AG10803 (cell line): ENCODE measurements at regions not wholly inside any gene's neighbourhood (a gene's known extent, or its start where the extent isn't known, plus 50 kb on each side); places are given as distances from the start of the nearest gene placed in this dataset.

Experiments
- DNase-seq: peaks from one replicate; pipeline ENCODE4 v3.0.0; 2010; ENCODE audit warnings: low read depth
- H3K4me3 ChIP-seq: 2 replicates; pipeline ENCODE4 v1.5.1; 2011; ENCODE audit warnings: mild to moderate bottlenecking, low read length, control low read depth
- TF ChIP-seq, protein P1 (sequence below): conservative IDR thresholded peaks from 2 replicates; pipeline ENCODE4 v1.5.1; 2011; ENCODE audit warnings: mild to moderate bottlenecking, low read length, control low read depth, inconsistent platforms

DNA sequence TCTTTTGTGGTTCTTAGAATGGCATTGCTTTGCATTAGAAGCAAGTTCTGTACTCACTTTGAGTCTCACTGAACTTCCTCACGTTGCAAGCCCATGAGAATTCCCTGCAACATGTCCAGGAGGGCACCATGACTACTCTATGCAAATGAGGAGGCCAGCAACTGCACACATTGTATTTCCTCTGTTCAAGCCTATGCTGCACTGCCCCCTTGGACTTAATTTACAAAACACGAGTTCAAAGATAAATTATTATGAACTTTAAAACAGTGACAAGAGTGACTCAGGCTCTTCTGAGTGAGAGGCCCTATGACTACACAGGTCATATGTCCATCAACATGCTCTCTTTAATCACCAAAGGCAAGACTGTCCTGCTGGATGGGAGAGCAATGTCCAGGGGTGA lies 484.2 kb upstream of the ATP11B start:
- no peak overlapping the region for H3K4me3 ChIP-seq
- TF ChIP-seq, protein P1, sequence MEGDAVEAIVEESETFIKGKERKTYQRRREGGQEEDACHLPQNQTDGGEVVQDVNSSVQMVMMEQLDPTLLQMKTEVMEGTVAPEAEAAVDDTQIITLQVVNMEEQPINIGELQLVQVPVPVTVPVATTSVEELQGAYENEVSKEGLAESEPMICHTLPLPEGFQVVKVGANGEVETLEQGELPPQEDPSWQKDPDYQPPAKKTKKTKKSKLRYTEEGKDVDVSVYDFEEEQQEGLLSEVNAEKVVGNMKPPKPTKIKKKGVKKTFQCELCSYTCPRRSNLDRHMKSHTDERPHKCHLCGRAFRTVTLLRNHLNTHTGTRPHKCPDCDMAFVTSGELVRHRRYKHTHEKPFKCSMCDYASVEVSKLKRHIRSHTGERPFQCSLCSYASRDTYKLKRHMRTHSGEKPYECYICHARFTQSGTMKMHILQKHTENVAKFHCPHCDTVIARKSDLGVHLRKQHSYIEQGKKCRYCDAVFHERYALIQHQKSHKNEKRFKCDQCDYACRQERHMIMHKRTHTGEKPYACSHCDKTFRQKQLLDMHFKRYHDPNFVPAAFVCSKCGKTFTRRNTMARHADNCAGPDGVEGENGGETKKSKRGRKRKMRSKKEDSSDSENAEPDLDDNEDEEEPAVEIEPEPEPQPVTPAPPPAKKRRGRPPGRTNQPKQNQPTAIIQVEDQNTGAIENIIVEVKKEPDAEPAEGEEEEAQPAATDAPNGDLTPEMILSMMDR = no peak
- DNase-seq = no peak

DNA sequence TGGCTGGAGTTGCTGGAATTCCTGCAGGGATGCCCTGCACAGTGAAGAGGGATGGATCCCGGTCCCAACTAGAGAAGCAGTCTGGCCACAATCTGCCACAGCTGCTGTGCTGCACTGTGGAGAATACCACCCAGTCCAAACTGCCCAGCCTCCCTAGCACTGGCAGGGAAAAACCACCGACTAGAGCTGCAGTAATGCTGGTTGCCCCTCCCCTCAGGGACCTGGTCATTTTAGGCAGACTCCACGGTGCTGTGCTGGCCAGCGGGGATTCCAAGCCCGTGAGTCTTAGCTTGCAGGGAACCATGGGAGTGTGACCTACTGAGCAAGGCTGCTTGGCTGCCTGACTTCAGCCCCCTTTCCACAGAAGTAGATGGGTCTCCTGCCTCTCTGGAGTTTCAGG lies 478.0 kb upstream of the ATP11B start:
- no peak overlapping the region for H3K4me3 ChIP-seq
- DNase-seq = no peak

DNA sequence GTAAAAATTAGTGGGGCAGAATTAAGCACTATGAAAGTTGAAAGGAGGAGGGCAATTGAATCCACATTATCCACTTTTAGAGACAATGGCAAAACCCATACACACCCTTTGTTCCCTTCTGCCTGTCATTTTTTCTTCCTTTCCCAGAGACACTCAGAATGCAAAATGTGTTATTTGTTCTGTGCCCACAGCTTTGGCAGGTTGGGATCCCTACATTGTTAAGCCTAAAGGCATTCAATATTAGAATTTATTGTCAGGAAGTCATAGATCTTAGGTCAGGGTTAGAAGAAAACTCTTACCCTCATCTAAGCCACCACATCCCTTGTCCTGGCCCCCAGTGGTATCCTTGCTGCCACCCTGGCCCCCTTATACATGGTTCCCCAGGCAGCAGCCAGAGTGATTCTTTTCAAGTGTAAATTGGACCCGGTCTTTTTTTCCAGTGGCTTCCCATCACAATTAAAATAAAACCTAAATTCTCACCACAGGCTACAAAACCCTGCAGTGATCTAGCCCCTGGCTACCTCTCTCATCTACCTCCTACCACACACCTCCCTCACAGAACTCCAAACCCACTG lies 470.1 kb upstream of the ATP11B start:
- DNase-seq = no peak
- TF ChIP-seq, protein P1 = no peak
- H3K4me3 ChIP-seq = no peak overlapping the region

More for the DNA sequence above, 478.0 kb upstream of the ATP11B start:
- TF ChIP-seq, protein P1 = no peak

DNA sequence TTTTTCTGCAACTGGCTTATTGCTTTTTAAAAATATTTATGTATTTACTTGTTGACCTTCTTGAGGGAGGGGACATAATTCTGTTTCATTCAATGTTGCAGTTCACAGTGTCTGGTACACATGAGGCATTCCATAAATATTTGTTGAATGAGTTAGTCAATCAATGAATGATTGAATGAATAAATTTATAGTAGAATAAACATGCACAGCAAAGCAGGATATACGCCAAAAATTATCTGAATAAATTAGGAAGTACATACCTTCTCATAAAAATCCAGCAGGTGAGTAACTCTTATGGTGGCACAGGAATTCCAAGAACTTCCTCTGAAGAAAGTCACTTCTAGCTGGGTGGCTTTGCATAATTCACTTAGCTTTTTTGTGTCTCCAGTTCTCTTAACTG lies 469.4 kb upstream of the ATP11B start:
- DNase-seq = no peak
- TF ChIP-seq, protein P1 = no peak
- H3K4me3 ChIP-seq = no peak overlapping the region

DNA sequence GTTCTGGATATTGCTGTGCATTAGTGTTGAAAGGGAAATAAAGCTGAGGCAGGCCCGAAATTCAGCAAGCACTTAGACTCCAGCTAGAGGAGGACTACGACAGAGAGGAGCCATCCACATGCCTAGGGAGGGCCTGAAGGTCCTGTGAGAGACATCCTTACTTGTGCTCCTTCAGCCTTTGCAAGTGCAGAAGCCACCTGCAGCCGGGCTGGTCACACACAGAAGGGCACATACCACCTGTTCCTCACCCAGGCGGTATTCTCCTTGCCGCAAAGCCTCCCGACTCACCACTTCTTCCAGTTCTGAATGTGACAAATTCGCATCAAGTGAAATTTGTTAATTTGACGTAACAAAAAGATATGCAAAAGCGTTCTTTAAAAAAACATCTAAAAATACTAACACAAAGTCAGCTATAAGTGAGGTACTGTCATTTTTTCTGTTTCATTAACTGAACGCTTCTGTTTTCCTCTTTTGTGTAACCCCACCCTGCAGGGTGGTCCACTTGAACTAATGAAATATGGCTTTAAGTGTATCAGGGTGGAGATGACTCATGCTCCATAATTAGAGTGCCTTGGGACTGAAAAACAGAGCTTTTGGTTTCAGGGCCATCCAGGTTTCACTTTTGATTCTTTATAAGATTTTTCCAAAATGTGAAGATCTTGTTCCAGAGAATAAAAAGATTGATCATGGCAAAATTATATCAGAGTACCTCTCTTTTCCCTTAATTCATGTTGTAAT lies 467.9 kb upstream of the ATP11B start:
- DNase-seq = no peak
- no peak overlapping the region for H3K4me3 ChIP-seq
- TF ChIP-seq, protein P1 = no peak

DNA sequence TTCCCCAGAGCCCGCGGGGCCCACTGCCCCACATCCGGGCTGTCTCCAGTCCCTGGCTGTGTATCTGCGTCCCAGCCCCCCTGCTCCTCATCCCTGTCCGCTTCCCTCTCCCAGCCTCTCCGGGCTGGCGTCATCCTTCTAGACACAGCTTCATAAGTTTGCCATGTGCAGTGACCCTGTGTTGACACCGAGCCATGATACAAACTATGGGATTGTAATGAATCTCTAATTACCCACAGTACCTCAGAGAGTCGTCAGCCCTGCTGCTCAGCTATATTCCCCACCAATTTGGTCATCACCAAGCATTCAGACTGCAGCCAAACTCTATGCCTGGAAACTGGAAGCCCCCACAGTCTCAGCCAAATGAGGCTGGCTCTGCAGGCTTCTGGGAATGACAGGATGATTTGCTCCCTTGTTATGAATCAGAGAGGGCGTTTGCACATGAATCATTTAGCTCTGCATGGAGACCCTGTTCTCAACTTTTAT lies 466.1 kb upstream of the ATP11B start:
- peak; percentile 11 for DNase-seq
- H3K4me3 ChIP-seq = no peak overlapping the region
- TF ChIP-seq, protein P1 = no peak

DNA sequence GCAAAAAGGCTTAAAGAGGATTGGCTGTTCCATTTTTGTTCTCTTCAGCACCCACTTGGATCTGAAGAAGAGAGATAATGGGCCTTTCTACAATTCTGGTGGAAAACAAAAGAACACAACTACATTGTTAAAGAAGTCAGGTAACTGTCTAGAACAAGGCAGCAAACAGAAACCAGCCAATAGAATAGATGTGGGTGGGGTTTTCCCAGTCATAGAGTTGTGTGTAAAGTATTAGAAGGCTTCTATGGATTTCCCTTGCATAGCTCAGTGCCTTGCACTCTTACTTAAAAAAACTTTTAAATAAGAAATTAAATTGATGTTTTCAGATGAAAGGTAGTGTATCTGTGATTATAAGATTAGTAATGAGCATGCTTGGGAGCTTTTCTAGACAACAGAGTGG lies 462.7 kb upstream of the ATP11B start:
- TF ChIP-seq, protein P1 = no peak
- no peak for DNase-seq
- no peak overlapping the region for H3K4me3 ChIP-seq
